Fibroblast of pulmonary artery (primary cell): ENCODE measurements at regions not wholly inside any gene's neighbourhood (a gene's known extent, or its start where the extent isn't known, plus 50 kb on each side); places are given as distances from the start of the nearest gene placed in this dataset.
"Not testable (repeated sequence)": the region's sequence is repeated elsewhere in the genome, so short reads cannot be mapped to it uniquely, and the experiment has no call there.

Source experiments
- DNase-seq: peaks from one replicate; pipeline ENCODE4 v3.0.0-alpha.2; 2010; ENCODE audit warnings: low read depth
- H3K4me3 ChIP-seq: replicated peaks from 2 replicates; pipeline ENCODE4 v1.5.1; 2011; ENCODE audit warnings: low read depth, mild to moderate bottlenecking, control low read depth, low read length, moderate library complexity

DNA sequence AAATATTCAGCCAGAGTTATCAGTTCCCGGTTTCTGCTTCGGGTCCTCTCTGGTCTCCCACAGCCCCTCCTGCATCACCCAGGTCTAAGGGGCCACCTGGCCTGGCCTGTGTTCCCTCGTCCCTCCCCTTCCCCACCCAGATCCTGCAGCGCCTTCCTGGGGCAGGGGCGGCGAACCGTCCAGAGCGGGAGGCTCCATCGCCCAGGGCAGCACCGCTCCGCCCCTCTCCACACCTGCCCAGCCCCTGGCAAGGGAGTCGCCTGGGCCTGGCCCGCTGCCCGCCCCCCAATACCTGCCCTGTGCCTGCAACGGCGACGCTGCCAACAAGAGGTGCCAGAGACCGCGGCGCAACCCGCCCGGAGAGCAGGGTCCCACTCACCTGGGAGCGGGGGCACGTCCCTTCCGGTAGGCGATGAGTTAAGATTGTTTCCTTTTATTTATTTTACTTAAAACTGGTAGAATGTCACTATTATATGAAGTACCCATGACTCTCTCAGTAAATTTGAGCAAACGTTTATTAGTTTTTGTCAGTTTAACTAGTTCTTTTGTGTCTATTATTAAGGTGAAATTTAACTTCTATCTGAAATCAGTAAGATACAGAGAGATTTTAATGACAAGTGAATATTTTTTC, 1641.1 kb downstream of the SPATA31A7 start:
- not testable (repeated sequence) for H3K4me3 ChIP-seq, DNase-seq

DNA sequence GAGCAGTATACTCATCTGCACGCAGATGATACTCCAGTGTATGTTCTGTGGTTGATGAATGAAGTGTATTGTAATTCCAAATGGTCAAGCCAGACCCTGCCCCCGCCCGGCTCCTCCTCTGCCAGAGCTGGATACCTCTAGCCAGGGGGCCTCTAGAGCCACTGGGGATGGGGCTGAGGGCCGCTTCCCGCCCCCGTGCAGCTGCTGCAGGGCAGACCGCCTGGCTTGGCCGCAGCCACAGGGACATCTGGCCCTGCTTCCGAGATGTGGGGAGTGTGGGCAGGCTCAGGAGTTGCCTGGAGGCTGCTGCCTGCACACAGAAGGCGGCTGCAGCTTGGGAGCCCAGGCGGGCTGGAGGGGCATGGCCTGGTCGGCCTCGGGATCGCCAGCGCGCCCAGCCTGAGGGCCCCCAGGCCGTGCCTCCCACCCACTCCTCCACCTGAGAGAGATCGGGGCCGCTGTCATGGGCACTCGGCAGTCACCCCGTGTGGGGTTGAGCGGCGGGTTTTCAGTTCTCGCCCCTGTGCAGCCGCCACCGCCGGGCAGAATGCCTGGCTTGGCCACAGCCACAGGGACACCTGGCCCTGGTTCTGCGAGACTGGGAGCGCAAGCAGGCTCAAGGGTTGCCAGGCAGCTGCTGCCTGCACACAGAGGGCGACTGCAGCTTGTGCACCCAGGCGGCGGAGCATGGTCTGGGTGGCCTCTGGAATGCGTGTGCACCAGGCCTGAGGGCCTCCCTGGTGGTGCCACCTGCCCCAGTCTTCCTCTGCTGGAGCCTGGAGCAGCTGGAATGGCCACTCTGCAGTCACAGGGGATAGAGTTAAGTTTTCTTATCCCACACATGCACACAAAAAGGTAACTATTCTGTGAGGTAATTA, 1643.7 kb downstream of the SPATA31A7 start:
- H3K4me3 ChIP-seq, DNase-seq: not testable (repeated sequence)

DNA sequence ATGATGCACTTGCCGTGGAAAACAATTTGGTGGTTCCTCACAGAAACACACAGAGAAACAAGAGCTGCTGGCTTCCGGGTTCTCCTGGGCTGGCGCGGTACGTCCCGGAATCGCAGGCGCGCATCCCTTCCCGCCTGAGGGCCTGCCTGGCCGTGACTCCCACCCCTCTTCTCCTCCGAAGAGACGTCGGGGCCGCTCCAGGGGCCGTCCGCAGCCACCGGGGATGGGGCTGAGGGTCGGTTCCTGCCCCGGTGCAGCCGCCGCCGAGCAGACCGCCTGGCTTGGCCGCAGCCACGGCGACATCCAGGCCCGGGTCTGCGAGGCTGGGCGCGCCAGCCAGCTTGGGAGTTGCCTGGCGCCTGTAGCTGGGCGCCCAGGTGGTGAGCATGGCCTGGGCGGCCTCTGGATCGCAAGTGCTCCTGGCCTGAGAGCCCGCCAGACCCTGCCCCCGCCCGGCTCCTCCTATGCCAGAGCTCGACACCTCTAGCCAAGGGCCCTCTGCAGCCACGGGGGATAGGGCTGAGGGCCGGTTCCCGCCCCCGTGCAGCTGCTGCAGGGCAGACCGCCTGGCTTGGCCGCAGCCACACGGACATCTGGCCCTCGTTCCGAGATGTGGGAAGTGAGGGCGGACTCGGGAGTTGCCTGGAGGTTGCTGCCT, 1647.5 kb downstream of the SPATA31A7 start:
- H3K4me3 ChIP-seq, DNase-seq: not testable (repeated sequence)

DNA sequence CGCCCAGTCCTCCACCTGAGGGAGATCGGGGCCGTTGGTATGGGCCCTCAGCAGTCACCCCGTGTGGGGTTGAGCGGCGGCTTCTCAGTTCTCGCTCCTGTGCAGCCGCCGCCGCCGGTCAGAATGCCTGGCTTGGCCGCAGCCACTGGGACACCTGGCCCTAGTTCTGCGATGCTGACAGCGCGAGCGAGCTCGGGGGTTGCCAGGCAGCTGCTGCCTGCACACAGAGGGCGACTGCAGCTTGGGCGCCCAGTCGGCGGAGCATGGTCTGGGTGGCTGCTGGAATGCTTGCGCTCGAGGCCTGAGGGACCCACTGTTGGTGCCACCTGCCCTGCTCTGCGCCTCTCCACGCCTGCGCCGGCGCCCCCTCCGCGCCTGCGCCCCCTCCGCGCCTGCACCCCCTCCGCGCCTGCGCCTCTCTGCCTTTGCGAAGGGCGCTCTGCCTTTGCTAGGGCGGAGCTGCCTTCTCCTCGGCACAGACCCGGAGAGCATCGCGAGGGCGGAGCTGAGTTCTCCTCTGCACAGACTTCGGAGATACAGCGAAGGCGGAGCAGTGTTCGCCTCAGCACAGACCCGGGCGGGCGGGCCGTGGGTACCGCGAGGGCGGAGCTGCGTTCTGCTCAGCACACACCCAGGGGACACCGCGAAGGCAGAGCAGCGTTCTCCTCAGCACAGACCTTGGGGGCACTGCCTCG, 1648.3 kb downstream of the SPATA31A7 start:
- DNase-seq = peak; percentile 69
- peak overlapping the region; percentile 38 for H3K4me3 ChIP-seq

DNA sequence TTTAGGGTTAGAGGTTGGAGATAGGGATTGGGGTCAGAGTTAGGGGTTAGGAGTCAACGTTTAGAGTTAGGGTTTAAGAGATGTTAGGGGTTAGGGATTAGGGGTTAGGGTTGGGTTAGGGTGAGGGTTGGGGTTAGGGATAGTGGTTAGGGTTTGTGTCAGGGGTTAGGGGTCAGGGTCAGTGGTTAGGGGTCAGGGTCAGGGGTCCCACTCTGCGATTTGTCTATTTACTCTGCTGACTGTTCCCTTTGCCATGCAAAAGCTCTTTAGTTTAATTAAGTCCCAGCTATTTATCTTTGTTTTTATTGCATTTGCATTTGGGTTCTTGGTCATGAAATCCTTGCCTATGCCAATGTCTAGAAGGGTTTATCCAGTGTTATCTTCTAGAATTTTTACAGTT, 1649.3 kb downstream of the SPATA31A7 start:
- not testable (repeated sequence) for DNase-seq, H3K4me3 ChIP-seq

DNA sequence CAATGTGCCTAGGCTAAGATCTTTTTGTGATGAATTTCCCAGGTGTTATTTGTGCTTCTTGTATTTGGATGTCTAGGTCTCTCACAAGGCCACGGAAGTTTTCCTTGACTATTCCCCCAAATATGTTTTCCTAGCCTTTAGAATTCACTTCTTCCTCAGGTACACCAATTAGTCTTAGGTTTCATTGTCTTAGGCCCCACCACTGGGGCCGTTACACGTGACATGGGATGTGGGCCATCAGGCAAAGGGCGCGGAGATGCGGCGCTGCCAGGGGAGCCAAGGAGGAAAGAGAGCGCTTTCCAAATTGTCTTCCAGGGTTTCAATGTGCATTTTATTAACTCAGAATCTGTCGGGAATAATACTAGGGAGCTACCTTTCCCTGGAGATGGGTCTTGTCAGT, 1653.3 kb downstream of the SPATA31A7 start:
- not testable (repeated sequence) for H3K4me3 ChIP-seq, DNase-seq

DNA sequence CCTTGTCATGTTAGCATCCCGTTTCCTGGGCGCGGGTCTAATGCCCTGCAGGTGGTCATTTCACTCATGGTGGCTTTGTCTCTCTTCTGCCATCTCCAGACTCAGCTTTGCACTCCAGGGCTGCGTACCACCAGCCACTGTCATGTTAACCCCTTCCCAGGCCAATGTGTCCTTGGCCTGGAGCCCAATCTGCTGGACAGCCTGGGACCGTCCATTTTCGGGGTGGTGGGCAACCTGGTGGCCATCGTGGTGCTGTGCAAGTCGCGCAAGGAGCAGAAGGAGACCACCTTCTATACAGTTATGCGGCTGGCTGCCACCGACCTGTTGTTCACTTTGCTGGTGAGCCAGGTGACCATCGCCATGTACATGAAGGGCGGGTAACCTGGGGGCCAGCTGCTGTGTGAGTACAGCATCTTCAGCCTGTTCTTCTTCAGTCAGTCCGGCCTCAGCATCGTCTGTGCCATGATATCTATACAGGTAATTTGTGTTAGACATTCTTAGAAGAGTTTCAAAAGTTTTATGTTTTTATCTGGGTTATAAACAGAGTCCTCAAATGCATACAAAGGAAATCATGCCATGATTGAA, 1654.0 kb downstream of the SPATA31A7 start:
- DNase-seq = not testable (repeated sequence)

DNA sequence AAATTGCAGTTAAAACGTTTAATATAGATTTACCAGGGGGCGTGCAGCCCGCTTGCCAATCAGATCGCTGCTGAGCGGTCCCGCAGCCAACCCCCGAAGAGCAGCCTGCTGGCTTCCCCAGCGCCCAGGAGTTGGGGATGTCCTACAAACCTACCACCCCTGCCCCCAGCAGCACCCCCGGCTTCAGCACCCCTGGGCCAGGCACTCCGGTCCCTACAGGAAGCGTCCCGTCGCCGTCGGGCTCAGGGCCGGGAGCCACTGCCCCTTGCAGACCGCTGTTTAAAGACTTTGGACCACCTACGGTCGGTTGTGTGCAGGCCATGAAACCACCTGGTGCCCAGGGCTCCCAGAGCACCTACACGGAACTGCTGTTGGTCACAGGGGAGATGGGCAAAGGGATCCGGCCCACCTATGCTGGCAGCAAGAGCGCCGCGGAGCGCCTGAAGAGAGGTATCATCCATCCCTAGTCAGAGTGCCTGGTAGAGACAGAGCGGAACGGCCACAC, 1654.9 kb downstream of the SPATA31A7 start:
- not testable (repeated sequence) for H3K4me3 ChIP-seq, DNase-seq

More for the DNA sequence above, 1654.0 kb downstream of the SPATA31A7 start:
- H3K4me3 ChIP-seq = not testable (repeated sequence)

DNA sequence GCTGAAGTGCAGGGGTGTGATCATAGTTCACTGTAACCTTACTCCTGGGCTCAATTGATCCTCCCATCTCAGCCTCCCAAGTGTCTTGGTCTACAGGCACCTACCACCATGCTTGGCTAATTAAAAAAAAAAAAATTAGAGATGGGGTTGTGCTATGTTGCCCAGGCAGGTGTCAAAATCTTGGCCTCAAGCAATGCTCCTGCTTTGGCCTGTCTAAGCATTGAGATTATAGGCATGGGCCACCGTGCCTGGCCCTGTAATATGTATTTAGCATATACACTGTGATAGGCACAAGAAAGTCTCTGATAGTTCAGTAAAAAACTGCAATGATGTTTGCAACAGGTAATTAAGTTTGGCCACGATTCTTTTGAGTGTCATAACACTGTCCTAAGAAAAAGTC, 1658.4 kb downstream of the SPATA31A7 start:
- DNase-seq, H3K4me3 ChIP-seq: not testable (repeated sequence)

DNA sequence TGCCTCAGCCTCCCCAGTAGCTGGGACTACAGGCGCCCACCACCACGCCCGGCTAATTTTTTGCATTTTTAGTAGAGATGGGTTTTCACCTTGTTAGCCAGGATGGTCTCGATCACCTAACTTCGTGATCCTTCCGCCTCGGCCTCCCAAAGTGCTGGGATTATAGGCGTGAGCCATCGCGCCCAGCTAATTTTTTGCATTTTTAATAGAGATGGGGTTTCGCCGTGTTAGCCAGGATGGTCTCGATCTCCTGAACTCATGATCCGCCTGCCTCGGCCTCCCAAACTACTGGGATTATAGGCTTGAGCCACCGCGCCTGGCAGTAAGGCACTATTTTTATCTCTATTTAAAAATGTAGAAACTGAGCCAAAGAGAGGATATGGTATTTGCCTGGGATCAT, 1660.2 kb downstream of the SPATA31A7 start:
- DNase-seq = not testable (repeated sequence)

DNA sequence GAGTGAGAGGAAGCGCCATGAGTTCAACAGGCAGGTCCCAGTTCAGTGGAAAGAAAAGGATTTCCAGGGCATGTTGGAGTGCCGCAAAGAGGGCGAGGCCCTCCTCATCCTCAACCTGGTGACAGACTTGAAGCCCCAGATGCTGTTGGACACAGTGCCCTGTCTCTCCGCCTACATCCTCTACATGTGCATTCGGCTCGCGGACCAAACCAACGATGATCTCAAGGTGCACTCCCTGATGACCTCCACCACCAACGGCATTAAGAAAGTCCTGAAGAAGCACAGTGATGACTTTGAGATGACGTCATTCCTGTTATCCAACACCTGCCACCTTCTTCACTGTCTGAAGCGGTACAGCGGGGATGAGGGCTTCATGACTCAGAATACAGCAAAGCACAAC, 1667.4 kb downstream of the SPATA31A7 start:
- not testable (repeated sequence) for H3K4me3 ChIP-seq

More for the DNA sequence above, 1660.2 kb downstream of the SPATA31A7 start:
- H3K4me3 ChIP-seq = not testable (repeated sequence)

DNA sequence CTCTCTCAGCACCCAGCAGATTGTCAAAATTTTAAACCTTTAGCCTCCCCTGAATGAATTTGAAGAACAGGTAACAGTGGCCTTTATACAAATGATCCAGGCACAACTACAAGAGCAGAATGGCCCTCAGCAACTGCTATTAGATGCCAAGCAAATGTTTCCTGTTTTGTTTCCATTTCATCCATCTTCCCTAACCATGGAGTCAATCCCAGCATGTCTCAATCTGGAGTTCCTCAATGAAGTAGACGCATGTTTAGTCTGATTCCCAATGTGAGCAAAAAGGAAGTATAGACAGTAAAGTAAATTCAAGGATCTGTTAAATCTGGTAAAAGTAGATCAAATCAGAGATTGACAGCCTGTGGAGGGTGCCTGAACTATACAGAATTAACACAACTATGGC, 1668.4 kb downstream of the SPATA31A7 start:
- not testable (repeated sequence) for DNase-seq, H3K4me3 ChIP-seq

More for the DNA sequence above, 1667.4 kb downstream of the SPATA31A7 start:
- not testable (repeated sequence) for DNase-seq

DNA sequence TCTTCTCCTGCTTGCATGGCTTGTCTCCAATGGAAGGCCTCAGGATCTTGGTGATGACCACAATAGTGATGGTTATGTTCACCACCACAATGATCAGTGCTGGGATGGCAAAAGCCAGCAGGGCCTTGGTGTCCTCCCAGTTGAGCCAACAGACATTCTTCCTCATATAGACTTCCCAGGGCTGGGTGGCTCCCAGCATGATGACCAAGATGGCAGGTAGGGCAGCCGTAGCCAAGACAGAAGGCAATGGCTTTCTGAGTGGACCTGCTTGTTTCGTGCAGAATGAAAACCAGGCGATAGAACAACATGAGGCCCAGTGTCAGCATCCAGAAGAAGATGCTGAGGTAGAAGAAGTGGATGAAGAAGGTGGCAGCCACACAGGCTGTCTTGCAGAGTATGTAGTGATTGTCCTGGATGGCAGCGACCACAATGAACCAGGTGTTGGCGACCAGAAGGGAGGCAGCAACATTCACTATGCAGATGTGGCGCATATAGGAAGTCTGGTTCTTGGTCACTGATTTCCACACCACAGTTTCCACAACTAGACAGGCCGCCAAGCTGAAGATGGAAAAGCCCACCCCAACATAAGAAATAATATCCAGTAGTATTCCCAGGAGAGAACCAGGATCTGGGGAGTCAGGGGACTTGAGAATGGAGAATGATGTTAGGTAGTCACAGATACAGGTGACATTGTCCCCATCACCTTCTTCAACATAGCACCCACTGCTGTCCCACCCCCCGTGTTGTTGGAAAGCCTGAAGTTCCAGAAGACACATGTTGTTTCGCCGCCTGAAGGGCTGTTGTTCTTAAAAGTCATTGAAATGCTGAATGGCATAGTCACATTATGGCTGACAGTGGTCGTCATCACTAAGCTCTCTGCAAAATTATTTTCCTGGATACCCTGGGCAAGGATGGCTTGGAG, 1671.4 kb downstream of the SPATA31A7 start:
- not testable (repeated sequence) for H3K4me3 ChIP-seq

DNA sequence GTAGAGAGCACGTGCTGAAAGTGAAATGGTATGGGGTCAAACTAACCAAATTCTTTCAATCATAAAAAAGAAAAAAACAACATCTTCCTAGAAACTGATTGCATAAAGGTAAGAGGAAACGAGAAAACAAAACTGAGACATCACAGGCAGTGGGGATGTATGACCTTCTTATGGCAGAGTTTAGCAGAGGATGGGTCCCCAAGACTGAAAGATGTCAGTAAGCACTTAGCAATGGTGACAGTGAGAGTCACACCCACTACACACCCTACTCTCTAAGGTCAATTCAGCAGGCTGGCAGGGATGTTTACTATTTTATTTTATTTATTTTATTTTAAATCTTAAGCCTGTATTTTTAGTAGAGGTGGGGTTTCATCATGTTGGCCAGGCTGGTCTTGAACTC, 1672.3 kb downstream of the SPATA31A7 start:
- not testable (repeated sequence) for DNase-seq, H3K4me3 ChIP-seq

More for the DNA sequence above, 1671.4 kb downstream of the SPATA31A7 start:
- DNase-seq = not testable (repeated sequence)

DNA sequence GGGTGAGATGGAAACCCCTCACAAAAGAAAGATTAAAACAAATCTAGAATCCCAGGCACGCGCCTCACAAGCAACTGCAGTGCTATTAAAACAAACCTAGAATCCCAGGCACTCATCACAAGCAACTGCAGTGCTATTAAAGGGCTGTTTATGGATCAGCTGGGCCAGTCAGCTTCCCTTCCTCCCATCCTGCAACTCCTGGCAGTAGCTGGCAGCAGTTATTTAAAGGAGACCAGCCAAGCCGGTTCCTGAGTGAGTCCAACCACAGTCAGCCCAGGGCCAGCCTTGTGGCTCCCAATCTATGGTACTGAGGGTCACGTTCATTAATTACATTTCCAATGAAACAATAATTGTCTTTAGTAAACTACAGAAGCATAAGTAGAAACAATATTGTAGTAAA, 1673.5 kb downstream of the SPATA31A7 start:
- not testable (repeated sequence) for DNase-seq, H3K4me3 ChIP-seq

DNA sequence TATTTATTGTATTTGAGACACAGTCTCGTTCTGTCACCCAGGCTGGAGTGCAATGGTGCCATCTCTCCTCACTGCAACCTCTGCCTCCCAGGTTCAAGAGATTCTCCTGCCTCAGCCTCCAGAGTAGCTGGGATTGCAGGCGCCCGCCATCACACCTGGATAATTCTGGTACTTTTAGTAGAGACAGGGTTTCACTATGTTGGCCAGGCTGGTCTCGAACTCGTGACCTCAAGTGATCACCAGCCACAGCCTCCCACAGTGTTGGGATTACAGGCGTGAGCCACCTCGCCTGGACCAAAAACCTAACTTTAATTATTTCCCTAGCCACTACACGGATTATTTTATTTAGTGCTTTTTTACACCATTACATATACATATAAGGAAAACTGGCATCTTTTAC, 1674.0 kb downstream of the SPATA31A7 start:
- DNase-seq, H3K4me3 ChIP-seq: not testable (repeated sequence)
